GM06990 (cell line): ENCODE measurements at regions not wholly inside any gene's neighbourhood (a gene's known extent, or its start where the extent isn't known, plus 50 kb on each side); places are given as distances from the start of the nearest gene placed in this dataset.

ENCODE experiments used
- DNase-seq: peaks from one replicate; pipeline ENCODE4 v3.0.0-alpha.2; 2011; ENCODE audit not compliant: insufficient read length; ENCODE audit errors: extremely low read depth
- H3K27me3 ChIP-seq: replicated peaks from 2 replicates; pipeline ENCODE4 v1.6.0; 2011; ENCODE audit warnings: low read length; ENCODE audit not compliant: control insufficient read depth, insufficient read depth
- H3K36me3 ChIP-seq: 2 replicates; pipeline ENCODE4 v1.5.1; 2011; ENCODE audit warnings: low read length; ENCODE audit not compliant: control insufficient read depth, insufficient read depth
- H3K4me3 ChIP-seq: replicated peaks from 2 replicates; pipeline ENCODE4 v1.5.1; 2011; ENCODE audit warnings: low read depth, mild to moderate bottlenecking, control low read depth, low read length
- CTCF ChIP-seq: IDR thresholded peaks from 2 replicates; pipeline ENCODE4 v1.5.1; 2011; ENCODE audit warnings: low read length, control low read depth, mild to moderate bottlenecking, inconsistent platforms; ENCODE audit not compliant: insufficient read depth, poor library complexity, severe bottlenecking

- TF ChIP-seq CTCF = no peak
- H3K4me3 ChIP-seq = no peak overlapping the region
- no peaks in the 10 kb centered on the region for H3K27me3 ChIP-seq
- DNase-seq = no peak
- H3K36me3 ChIP-seq = no peaks in the 10 kb centered on the region
These were observed 433.4 kb downstream of the TAF11L14 start for GRCh38 chr5:18067615-18068014.

- Histone ChIP-seq H3K36me3 (no peaks in the 10 kb centered on the region), H3K27me3 (no peaks in the 10 kb centered on the region), H3K4me3 (no peak overlapping the region)
- no peak for TF ChIP-seq CTCF
- no peak for DNase-seq
These were observed 434.6 kb downstream of the TAF11L14 start for GRCh38 chr5:18068826-18069225.

GRCh38 chr5:18069790-18070189 lies 435.5 kb downstream of the TAF11L14 start:
- DNase-seq = no peak
- H3K27me3 ChIP-seq = no peaks in the 10 kb centered on the region
- no peak overlapping the region for H3K4me3 ChIP-seq
- TF ChIP-seq CTCF = no peak
- H3K36me3 ChIP-seq = no peaks in the 10 kb centered on the region

- Histone ChIP-seq H3K36me3 (no peaks in the 10 kb centered on the region), H3K27me3 (no peaks in the 10 kb centered on the region), H3K4me3 (no peak overlapping the region)
- no peak for TF ChIP-seq CTCF
- no peak for DNase-seq
These were observed 438.3 kb downstream of the TAF11L14 start for GRCh38 chr5:18072600-18072999.

GRCh38 chr5:18074961-18075360 lies 440.7 kb downstream of the TAF11L14 start:
- Histone ChIP-seq H3K36me3 (no peaks in the 10 kb centered on the region), H3K27me3 (no peaks in the 10 kb centered on the region), H3K4me3 (no peak overlapping the region)
- DNase-seq = no peak
- TF ChIP-seq CTCF = no peak

- no peak for TF ChIP-seq CTCF
- Histone ChIP-seq H3K4me3 (no peak overlapping the region), H3K36me3 (no peaks in the 10 kb centered on the region), H3K27me3 (no peaks in the 10 kb centered on the region)
- no peak for DNase-seq
These were observed 443.9 kb downstream of the TAF11L14 start for GRCh38 chr5:18078157-18078556.
